Suprapubic skin (tissue), 4 donors: ENCODE measurements at regions not wholly inside any gene's neighbourhood (a gene's known extent, or its start where the extent isn't known, plus 50 kb on each side); places are given as distances from the start of the nearest gene placed in this dataset.

Source experiments
- DNase-seq, 2 donors: peaks; one replicate each; pipeline ENCODE4 v3.0.0-alpha.2; 2019; ENCODE audit warnings: low spot score in 2 of 2
- H3K27ac ChIP-seq: fragments of 200-600 bp; sonication (generic); one replicate; pipeline ENCODE4 v1.5.1; 2019
- H3K27me3 ChIP-seq: fragments of 200-600 bp; sonication (generic); one replicate; pipeline ENCODE4 v1.5.1; 2019
- H3K36me3 ChIP-seq: fragments of 200-600 bp; sonication (generic); one replicate; pipeline ENCODE4 v1.5.1; 2019
- H3K4me1 ChIP-seq: fragments of 200-600 bp; sonication (generic); one replicate; pipeline ENCODE4 v1.5.1; 2019
- H3K4me3 ChIP-seq: fragments of 200-600 bp; sonication (generic); one replicate; pipeline ENCODE4 v1.5.1; 2019; ENCODE audit warnings: mild to moderate bottlenecking
- H3K9me3 ChIP-seq: fragments of 200-600 bp; sonication (generic); one replicate; pipeline ENCODE4 v1.5.1; 2019
- CTCF ChIP-seq, 2 donors: fragments of 200-600 bp in 1 of 2; fragments of 450-650 bp in 1 of 2; sonication (generic) in 1 of 2; IDR thresholded peaks; one replicate each; pipeline ENCODE4 v1.5.1; 2016 to 2019; ENCODE audit warnings: antibody characterized with exemption in 2 of 2, mild to moderate bottlenecking in 1 of 2, moderate library complexity in 1 of 2
- EP300 ChIP-seq: sonication (generic); formaldehyde crosslinking; IDR thresholded peaks from one replicate; pipeline ENCODE4 v1.6.1; 2017; ENCODE audit warnings: antibody characterized with exemption
- POLR2A ChIP-seq, 2 donors: fragments of 450-650 bp; IDR thresholded peaks; one replicate each; pipeline ENCODE4 v1.6.1; 2017; ENCODE audit warnings: antibody characterized with exemption in 2 of 2, mild to moderate bottlenecking in 2 of 2, moderate library complexity in 2 of 2
- POLR2AphosphoS5 ChIP-seq, 3 donors: sonication (generic); formaldehyde crosslinking; IDR thresholded peaks; one replicate each; pipeline ENCODE4 v1.6.1; 2017; ENCODE audit warnings: antibody characterized with exemption in 3 of 3
- WGBS: methylation state at CpG from one replicate; pipeline ENCODE4 v1.1.5; 2018; 5-methylcytosine and 5-hydroxymethylcytosine counted together

- H3K27ac ChIP-seq: no peak overlapping the region
- no peak overlapping the region for H3K4me3 ChIP-seq
- DNase-seq: no peak
- no peaks in the 10 kb centered on the region for H3K36me3 ChIP-seq
- no peaks in the 10 kb centered on the region for H3K27me3 ChIP-seq
- no peaks in the 10 kb centered on the region for H3K9me3 ChIP-seq
- 86% methylated on average over 3 of the region's 3 CpGs for WGBS
- no peaks in the 10 kb centered on the region for H3K4me1 ChIP-seq
- TF ChIP-seq POLR2A (IDR thresholded peaks at IDR 0.05) (no peak), EP300 (no peak), CTCF (IDR thresholded peaks at IDR 0.05) (no peak), POLR2AphosphoS5 (IDR thresholded peaks at IDR 0.05) (no peak)
Measured at GRCh38 chr3:73789825-73790444, 165.2 kb upstream of the PDZRN3 start.

GRCh38 chr3:73787620-73788019, 162.9 kb upstream of the PDZRN3 start:
- no peaks in the 10 kb centered on the region for H3K27me3 ChIP-seq
- H3K4me1 ChIP-seq: no peaks in the 10 kb centered on the region
- no peak for DNase-seq
- no peak overlapping the region for H3K4me3 ChIP-seq
- no peaks in the 10 kb centered on the region for H3K36me3 ChIP-seq
- no peak overlapping the region for H3K27ac ChIP-seq
- no peak for TF ChIP-seq POLR2A (IDR thresholded peaks at IDR 0.05)
- no peak for TF ChIP-seq CTCF (IDR thresholded peaks at IDR 0.05)
- no peak for TF ChIP-seq POLR2AphosphoS5 (IDR thresholded peaks at IDR 0.05)
- TF ChIP-seq EP300: no peak
- H3K9me3 ChIP-seq: no peaks in the 10 kb centered on the region

DNA sequence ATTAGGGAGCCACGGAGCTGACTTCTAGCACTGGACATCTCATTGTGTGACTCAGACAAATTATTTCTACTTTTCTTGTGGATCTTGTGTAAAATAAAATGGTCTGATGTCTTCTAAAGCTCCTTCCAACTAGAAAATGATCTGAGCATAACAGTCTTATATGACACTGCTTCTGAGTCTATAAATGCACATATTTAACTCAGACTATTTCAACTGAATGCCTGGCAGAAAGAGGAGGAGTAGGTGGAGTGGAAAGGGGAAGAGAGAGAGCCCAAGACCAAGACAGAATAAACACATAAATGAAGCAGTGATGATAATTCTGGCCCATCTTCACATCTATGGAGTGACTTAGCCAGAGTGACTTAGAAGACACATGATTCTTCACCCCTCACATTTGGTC, 162.3 kb upstream of the PDZRN3 start:
- 59% methylated on average over 1 of the region's 1 CpG for WGBS
- Histone ChIP-seq H3K27ac (no peak overlapping the region), H3K9me3 (no peaks in the 10 kb centered on the region), H3K4me1 (no peaks in the 10 kb centered on the region), H3K27me3 (no peaks in the 10 kb centered on the region), H3K36me3 (no peaks in the 10 kb centered on the region), H3K4me3 (no peak overlapping the region)
- DNase-seq: no peak
- no peak for TF ChIP-seq CTCF (IDR thresholded peaks at IDR 0.05)

GRCh38 chr3:73786321-73786807, 161.6 kb upstream of the PDZRN3 start:
- no peaks in the 10 kb centered on the region for H3K9me3 ChIP-seq
- no peaks in the 10 kb centered on the region for H3K4me1 ChIP-seq
- H3K36me3 ChIP-seq: no peaks in the 10 kb centered on the region
- DNase-seq: peak in 1 of 2 donors; percentile 73
- TF ChIP-seq EP300 (no peak), POLR2AphosphoS5 (IDR thresholded peaks at IDR 0.05) (peak in 1 of 3 donors; percentile 27), CTCF (IDR thresholded peaks at IDR 0.05) (no peak)
- no peaks in the 10 kb centered on the region for H3K27me3 ChIP-seq
- 74% methylated on average over 1 of the region's 1 CpG for WGBS
- H3K4me3 ChIP-seq: no peak overlapping the region
- no peak overlapping the region for H3K27ac ChIP-seq

- Histone ChIP-seq H3K36me3 (no peaks in the 10 kb centered on the region), H3K4me1 (no peaks in the 10 kb centered on the region), H3K4me3 (no peak overlapping the region), H3K27ac (no peak overlapping the region), H3K27me3 (no peaks in the 10 kb centered on the region), H3K9me3 (no peaks in the 10 kb centered on the region)
- TF ChIP-seq EP300: no peak
- no peak for TF ChIP-seq POLR2A (IDR thresholded peaks at IDR 0.05)
- TF ChIP-seq POLR2AphosphoS5 (IDR thresholded peaks at IDR 0.05): no peak
- no peak for TF ChIP-seq CTCF (IDR thresholded peaks at IDR 0.05)
- 61% methylated on average over 8 of the region's 8 CpGs for WGBS
- no peak for DNase-seq
Measured at GRCh38 chr3:73784686-73785392, 160.1 kb upstream of the PDZRN3 start.
